Lung microvascular endothelial cell (primary cell): ENCODE measurements at regions not wholly inside any gene's neighbourhood (a gene's known extent, or its start where the extent isn't known, plus 50 kb on each side); places are given as distances from the start of the nearest gene placed in this dataset.

Source experiments
- DNase-seq, 2 donors: peaks; one replicate each; pipeline versions ENCODE4 v3.0.0 to v3.0.0-alpha.2; 2010; ENCODE audit warnings: low read depth in 2 of 2

DNA sequence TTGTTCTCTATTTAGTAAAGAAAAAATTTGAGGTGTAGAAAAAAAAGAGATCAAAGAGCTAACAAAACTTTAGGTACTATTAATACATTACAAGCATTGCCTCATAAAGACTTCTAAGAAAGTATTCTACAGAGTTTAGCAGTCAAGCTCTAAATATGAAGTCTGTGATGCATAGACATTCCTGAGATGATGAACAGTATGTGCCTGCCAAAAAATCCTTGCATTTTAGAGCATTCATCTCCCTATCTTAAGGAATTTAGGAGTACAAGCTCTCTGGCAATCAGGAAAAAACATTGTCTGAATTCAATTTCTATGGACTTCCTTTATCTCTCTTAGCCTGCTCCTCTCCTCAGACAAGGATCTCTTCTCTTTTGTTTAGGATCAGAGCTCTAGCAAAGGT is 202.6 kb upstream of the LRFN5 start:
- DNase-seq = no peak

DNA sequence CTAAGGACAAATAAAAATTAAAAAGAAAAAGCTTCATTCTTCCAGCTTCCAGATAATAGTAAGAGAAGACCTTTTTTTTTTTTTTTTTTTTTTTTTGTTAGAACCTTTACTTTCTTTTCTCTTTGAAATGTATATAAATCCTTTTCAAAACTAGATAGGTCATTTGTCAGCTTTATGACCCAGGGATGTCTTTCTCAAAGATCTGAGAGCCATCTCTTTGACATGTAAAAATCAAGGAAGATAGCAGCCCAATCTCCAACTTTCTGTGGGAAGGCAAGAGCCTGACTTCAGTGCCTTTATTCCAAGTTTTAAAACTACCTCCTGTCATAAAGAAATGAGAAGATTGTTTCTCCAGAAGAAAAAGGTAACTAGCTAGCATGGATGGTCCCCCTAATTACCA is 203.3 kb upstream of the LRFN5 start:
- no peak for DNase-seq

DNA sequence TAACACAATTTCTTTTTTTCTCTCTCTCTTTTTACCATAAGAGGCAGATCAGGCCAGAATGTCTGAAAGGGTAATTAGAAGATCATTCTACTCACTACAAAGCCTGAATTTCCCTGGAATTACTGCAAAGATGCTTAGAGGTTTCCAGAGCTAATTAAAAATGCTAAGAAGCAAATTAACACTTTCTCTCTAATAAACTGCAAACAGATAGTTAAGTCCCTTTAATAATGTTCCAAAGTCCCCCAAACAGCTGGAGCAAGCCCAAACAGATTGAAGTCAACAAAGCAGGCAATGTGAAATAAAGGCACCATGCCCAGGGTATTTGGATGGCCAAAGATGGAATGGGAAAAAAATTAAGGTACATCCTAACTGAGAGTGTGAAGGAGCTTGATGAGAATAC is 208.8 kb upstream of the LRFN5 start:
- no peak for DNase-seq

- no peak for DNase-seq
Measured at GRCh38 chr14:41393512-41393911, 213.2 kb upstream of the LRFN5 start.

DNA sequence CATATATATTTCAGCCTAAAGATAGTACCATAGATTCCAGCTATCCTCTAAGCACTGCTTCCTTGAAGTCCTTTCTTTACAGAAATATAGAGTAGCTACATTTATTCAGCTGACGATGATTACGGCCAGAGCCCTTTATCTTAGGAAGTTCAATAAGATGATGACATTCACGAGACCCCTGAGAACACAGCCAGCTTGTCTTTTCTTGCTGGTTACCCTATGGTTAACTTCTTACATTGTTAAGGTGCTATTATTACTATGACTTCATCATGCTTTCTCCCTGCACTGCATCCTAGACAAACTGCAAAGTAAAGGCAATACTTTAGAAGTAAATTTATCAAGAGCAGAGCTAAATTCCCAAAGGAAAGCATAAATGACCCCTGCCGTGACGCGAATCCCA is 214.4 kb upstream of the LRFN5 start:
- DNase-seq = no peak

DNA sequence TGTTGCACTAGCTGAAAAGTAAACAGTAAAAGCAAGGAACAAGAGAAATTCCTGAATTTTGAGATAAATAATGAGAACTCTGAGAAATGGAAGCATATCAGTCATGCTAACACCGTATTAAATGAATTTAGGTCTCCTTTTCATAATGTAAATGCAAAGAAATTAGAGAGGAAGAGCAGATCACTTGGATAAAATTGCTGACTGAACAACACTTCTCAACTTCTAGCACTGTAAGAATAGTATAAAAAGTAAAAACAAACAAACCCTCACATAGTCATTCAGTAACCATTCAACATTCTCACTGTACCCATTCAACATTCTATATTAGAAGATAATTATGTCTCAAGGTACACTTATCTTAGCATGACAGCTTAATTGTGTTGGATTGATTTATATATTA is 217.3 kb upstream of the LRFN5 start:
- DNase-seq = no peak

DNA sequence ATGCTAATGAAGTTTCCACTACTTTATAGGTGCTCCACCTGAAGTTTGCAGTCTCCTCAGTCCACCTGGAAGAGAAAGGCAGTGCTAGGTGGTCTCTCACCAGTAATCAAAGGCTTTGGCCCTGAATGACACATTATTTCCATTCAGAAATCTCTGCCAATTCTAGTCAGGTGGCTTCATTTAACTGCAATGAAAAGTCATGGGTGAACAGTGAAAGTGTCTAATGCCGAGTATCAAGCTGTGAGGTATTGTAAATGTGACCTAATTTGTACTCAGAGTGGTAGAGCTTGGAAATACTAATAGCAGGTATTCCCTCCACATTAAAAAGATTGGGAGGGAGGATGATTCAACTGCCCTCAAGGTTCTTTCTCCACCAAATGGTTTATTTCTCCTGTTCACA is 220.9 kb upstream of the LRFN5 start:
- DNase-seq = no peak

- no peak for DNase-seq
Measured at GRCh38 chr14:41380017-41380416, 226.7 kb upstream of the LRFN5 start.

GRCh38 chr14:41378526-41378925 is 228.2 kb upstream of the LRFN5 start:
- no peak for DNase-seq

DNA sequence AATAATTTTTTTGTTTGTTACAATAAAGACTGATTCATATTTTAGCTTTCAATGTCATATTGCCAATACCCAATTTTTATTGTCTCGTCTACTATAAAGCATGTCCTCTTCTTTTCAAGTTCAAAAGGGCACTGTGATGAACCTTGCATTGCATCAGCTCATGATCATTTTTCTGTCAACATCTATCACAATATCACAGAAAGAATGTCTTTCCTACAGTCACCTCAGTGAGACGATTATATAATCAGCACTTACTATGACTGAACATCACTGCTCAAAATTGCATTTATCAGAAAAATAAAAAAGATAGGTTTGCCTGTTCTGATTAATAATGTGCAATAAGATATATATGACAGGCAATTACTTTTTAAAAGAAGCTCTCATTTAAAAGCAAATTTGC is 228.7 kb upstream of the LRFN5 start:
- no peak for DNase-seq

GRCh38 chr14:41374092-41374491 is 232.6 kb upstream of the LRFN5 start:
- DNase-seq = no peak

DNA sequence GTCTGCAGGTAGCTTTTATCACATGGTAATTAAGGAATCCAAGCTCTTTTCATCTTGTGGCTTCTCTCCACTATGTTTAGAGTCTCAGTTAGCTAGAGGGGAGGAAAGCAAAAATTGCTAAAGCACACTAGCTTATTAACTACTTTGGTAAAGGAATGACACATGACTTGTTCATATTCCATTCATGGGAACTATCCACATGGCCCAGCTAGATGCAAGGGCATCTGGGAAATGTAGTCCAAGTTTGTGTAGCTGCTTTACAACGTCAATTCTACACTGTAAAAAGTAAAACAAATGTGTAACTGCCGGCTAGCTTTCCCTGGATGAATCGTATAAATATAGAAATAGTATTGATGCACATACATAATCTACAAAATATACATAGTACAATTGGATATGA is 244.5 kb upstream of the LRFN5 start:
- DNase-seq = no peak

GRCh38 chr14:41360126-41360525 is 246.6 kb upstream of the LRFN5 start:
- DNase-seq = no peak

DNA sequence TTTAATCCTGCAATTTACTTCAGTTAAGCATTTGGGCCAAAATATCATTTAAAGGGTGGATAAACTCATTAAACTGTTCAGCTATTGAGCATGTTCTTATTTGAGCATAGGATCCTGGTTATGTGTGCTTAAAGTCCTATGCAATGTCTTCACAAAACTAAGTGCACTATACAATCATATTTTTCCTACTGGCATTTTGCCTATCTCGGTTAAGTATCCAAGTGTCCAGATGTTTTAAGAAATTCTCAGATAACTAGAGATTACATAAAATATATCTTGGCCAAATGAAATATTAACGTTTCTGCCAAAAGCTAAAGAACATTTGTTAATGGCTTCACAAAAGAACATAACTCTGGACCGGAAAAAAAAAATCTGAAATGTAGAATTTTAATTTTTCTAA is 250.8 kb upstream of the LRFN5 start:
- no peak for DNase-seq

DNA sequence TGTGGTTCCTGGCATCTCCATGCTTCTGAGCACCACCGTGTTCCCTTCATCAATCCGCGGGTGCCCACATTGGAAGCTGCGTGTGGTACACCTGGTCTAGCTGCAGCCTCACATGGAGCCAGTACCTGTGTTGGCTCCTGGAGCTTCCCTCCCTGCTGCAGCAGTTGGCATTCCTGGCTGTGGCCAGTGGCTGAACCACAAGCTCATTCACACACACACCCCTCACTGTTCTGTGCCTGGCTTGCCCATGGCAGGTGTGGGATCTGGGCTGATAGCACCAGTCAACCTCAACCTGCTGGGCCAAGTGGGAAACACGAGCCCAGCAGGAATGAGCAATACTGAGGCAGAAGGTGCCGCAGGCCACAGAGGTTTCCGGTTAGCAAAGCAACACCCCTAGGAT is 256.2 kb upstream of the LRFN5 start:
- no peak for DNase-seq

DNA sequence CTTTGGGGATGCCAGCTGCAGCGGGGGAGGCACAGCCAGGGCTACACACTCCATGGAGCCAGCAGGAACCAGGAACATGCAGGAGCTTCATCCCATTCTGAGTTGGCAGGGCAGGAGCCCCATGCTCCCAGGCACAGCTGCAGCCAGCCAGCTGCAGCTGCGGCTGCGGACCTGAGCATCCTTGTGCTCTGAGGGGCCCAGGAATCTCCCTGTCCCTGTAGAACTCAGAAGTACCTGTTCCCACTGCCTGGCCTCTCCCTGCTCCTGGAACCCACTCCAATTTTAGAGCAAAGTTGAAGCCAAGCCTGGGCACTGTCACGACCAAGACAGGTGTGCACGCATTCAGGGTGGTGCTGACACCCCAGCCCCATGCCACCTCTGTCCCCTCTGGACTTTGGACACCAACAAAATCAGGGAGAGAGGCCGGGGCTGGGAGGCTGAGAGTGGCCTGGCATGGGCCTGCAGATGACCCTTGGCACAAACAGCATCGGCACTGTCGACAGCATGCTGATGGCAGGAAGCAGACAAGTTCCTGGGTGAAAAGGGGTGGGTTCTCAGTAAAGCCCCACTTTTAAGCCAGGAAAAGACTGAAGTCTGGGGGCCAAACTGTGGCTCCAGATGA is 257.3 kb upstream of the LRFN5 start:
- DNase-seq = no peak

- no peak for DNase-seq
Measured at GRCh38 chr14:41343857-41344256, 262.8 kb upstream of the LRFN5 start.

DNA sequence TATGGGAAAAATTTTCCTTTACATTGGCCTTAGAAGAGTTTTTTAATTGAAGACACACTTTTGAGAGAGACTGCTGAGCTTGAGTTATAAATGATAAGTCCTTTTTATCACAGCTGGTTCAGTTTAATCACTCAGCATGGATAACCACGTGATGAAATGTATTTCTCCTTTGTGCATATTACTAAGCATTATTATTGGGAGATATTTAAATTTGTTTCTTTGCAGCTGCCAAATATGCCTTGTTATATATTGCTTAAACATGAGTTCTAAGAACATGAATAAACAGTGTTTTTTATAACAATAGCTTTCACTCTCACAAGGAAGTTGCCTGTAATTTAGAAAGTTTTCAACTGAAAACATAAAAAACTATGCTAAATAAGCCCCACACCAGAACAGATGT is 293.5 kb upstream of the LRFN5 start:
- no peak for DNase-seq

DNA sequence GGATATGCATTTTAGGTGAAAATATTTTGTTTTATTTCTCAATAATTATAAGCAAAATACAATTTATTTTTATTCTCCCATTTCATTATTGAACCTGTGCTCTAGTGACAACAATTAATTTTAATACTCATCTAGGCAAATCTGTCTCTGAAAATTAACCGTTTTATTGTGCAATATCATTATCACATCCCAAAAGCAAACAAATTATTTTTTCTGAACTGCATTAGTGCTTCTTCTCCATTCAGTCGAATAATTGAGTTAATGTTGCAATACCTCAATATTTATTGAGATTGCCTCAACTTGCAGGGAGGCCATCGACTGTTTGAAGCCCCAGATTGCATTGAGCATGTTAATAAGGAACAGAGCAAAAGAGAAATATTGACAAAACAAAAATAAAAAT is 303.2 kb upstream of the LRFN5 start:
- DNase-seq = no peak

GRCh38 chr14:41302776-41303175 is 303.9 kb upstream of the LRFN5 start:
- DNase-seq = no peak

GRCh38 chr14:41299924-41300323 is 306.8 kb upstream of the LRFN5 start:
- DNase-seq = no peak

GRCh38 chr14:41298328-41298690 is 308.4 kb upstream of the LRFN5 start:
- no peak for DNase-seq

GRCh38 chr14:41297576-41298327 is 308.9 kb upstream of the LRFN5 start:
- DNase-seq = no peak

DNA sequence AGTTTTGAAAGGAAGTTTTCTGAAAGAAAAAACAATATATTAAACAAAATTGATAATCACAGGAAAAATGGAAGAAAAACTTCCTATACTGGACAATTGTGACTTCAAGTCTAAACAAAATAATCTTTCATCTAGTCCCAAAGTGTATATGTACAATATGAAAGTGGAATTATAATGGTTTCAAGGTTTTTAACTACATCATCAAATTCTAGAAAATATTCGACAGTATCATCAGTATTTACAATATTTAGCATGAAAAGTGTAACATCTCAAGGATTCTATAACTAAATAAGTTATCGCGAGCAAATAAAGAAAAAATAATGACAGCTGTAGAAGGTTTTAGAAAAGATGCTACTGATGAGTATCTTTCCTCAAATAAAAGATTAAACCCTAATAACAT is 310.9 kb upstream of the LRFN5 start:
- DNase-seq = no peak
